ENCODE measurements at regions not wholly inside any gene's neighbourhood (a gene's known extent, or its start where the extent isn't known, plus 50 kb on each side); places are given as distances from the start of the nearest gene placed in this dataset.

DNA sequence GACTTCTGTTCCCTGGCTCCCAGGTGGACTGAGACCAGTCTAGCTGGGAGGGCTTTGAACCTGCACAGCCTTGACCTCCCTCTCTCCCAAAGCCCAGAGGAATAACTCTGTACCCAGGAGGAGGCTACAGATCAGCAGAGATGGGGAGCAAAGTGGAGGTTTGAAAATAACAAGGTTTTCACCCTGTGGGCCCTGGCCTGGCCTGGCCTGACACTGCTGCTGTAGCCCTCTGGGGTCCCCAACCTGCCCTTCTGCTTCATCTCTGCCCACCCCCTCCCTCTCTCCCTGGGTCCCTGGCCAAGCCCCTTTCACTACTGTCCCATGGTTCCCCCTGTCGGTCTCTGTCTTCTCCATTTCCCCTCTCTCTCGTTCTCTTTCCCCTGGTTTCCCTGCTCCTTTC lies 225.2 kb downstream of the BUD13 start:
- Histone ChIP-seq H3K27me3 (ENCODE audit: control insufficient read depth, insufficient read depth) (no peaks in the 10 kb centered on the region), H3K4me1 (ENCODE audit: control insufficient read depth, insufficient read depth, low read length) (no peaks in the 10 kb centered on the region), H3K4me3 (ENCODE audit: low read length) (no peak overlapping the region), H3K27ac (ENCODE audit: low read length) (no peak overlapping the region), H3K9me3 (ENCODE audit: control insufficient read depth, low read length) (peaks cover 3% of the 10 kb centered on the region)
- 48% methylated on average over 2 of the region's 2 CpGs for WGBS
- intact Hi-C loops (cut with DNase I): no loop called here
- no peak for DNase-seq
- no peak for ATAC-seq

DNA sequence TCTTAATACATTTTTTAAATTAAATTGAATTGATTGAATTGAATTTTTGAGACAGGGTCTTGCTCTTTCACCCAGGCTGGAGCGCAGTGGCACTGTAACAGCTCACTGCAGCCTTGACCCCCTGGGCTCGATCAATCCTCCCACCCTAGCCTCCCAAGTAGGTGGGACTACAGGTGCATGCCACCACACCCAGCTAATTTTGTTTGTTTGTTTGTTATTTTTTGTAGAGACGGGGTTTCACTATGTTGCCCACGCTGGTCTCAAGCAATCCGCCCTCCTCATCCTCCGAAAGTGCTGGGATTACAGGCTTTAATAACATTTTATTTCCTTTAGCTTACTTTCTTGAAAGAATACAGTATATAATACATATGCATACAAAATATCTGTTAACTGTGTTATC lies 226.9 kb downstream of the BUD13 start:
- Histone ChIP-seq H3K9me3 (ENCODE audit: control insufficient read depth, low read length) (peaks cover 3% of the 10 kb centered on the region), H3K27ac (ENCODE audit: low read length) (no peak overlapping the region), H3K4me1 (ENCODE audit: control insufficient read depth, insufficient read depth, low read length) (no peaks in the 10 kb centered on the region), H3K27me3 (ENCODE audit: control insufficient read depth, insufficient read depth) (no peaks in the 10 kb centered on the region), H3K4me3 (ENCODE audit: low read length) (no peak overlapping the region)
- 93% methylated on average over 6 of the region's 6 CpGs for WGBS
- ATAC-seq: no peak
- DNase-seq: no peak
- intact Hi-C loops (cut with DNase I): no loop called here

DNA sequence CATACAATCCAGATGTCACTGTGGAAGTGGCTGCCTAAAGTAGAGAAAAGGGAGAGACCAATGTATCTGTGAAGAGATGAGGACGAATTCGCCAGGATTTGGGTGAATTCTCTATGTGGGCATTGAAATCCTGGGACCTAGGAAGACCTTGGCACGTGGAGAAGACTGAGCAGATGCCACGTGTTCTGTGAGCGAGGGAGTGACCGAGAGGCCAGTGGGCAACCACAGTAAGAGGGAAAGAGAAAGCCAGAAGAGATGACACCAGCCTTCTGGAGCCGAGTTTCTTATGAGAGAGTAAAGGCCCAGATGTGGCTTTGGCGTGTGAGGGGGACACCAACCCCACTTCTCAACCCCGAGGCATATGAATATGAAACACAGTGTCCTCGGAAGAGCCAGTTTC lies 228.1 kb downstream of the BUD13 start:
- H3K4me3 ChIP-seq (ENCODE audit: low read length): no peak overlapping the region
- ATAC-seq (no peak), DNase-seq (no peak)
- peaks cover 3% of the 10 kb centered on the region for H3K9me3 ChIP-seq (ENCODE audit: control insufficient read depth, low read length)
- WGBS: 79% methylated on average over 10 of the region's 10 CpGs
- H3K4me1 ChIP-seq (ENCODE audit: control insufficient read depth, insufficient read depth, low read length): no peaks in the 10 kb centered on the region
- H3K27me3 ChIP-seq (ENCODE audit: control insufficient read depth, insufficient read depth): no peaks in the 10 kb centered on the region
- intact Hi-C loops (cut with DNase I): no loop called here
- H3K27ac ChIP-seq (ENCODE audit: low read length): no peak overlapping the region

DNA sequence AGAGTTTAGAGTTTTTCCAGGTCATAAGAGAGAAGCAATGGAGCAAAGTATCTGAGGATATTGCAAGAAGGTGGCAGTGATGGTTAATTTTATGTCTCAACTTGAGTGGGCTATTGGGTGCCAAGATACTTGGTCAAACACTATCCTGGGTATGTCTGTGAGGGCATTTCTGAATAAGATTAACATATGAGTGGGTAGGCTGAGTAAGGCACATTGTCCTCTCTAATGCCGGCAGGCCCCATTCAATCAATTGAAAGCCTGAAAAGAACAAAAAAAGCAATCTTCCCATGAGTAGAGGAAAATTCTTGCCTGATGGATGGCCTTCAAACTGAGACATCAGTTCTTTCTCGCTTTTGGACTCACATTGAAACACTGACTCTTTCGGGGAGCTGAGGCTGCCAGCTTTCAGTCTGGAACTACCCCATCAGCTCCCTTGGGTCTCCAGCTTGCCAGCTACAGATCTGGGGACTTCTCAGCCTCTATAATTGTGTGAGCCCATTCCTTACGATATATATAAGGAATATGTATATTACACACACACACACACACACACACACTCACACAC lies 228.8 kb downstream of the BUD13 start:
- no peak for ATAC-seq
- H3K9me3 ChIP-seq (ENCODE audit: control insufficient read depth, low read length): peaks cover 3% of the 10 kb centered on the region
- no peak overlapping the region for H3K4me3 ChIP-seq (ENCODE audit: low read length)
- H3K4me1 ChIP-seq (ENCODE audit: control insufficient read depth, insufficient read depth, low read length): no peaks in the 10 kb centered on the region
- 78% methylated on average over 4 of the region's 4 CpGs for WGBS
- no peaks in the 10 kb centered on the region for H3K27me3 ChIP-seq (ENCODE audit: control insufficient read depth, insufficient read depth)
- intact Hi-C loops (cut with DNase I): no loop called here
- no peak overlapping the region for H3K27ac ChIP-seq (ENCODE audit: low read length)
- DNase-seq: no peak

DNA sequence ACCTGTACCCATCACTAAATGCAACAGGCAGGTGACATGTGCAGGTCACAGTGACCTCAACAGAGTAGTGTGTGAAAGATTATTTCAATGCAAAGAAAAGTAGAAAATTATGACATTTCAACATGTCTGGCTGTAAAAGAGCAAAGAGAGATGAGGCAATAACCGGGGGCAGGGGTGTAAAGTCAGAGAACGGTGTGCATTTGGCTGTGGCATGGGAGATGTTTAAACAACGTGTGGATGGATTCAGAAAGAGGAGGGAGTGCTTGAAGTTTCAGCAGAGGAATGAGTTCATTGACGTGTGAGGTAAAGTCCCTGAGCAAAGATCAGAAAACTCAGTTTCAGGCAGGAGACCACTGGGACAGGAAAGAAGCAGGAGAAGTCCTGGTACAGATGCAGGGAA lies 229.7 kb downstream of the BUD13 start:
- WGBS: 53% methylated on average over 4 of the region's 4 CpGs
- DNase-seq (no peak), ATAC-seq (no peak)
- Histone ChIP-seq H3K4me3 (ENCODE audit: low read length) (no peak overlapping the region), H3K27ac (ENCODE audit: low read length) (no peak overlapping the region), H3K27me3 (ENCODE audit: control insufficient read depth, insufficient read depth) (no peaks in the 10 kb centered on the region), H3K4me1 (ENCODE audit: control insufficient read depth, insufficient read depth, low read length) (no peaks in the 10 kb centered on the region), H3K9me3 (ENCODE audit: control insufficient read depth, low read length) (no peaks in the 10 kb centered on the region)
- intact Hi-C loops (cut with DNase I): no loop called here

DNA sequence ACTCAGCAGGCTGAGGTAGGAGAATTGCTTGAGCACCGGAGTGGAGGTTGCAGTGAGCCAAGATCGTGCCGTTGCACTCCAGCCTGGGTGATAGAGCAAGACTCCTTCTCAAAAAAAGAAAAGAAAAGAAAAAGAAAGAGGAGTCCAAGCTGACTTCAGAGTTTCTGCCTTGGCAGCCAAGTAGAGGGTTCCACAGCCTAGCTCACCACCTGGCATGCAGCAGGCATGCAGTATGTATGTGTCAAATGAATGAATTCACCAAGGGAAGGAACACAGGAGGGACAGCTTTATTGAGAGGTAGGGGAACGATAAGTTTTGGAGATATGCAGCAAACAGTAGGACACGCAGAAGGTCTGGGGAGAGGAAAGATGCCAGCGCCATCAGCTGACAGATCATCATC lies 230.4 kb downstream of the BUD13 start:
- 87% methylated on average over 6 of the region's 6 CpGs for WGBS
- no peaks in the 10 kb centered on the region for H3K27me3 ChIP-seq (ENCODE audit: control insufficient read depth, insufficient read depth)

DNA sequence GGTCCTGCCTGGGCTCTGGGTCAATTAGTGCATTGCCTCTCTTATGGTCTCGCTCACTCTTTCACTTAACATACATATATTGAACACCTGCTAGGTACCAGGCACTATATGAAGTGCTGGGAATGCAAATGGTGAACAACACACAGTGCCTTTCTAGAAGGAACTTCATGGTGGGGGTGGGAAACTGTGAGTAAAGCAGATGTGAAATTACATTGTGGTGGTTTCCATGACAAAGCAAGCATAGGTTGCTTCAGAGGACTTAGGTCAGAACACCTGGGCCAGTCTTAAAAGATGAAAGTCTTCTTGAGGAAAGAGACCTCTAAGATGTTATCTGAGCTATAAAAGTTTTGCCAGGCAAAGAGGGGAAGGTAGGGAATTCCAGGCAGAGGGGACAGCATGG lies 231.3 kb downstream of the BUD13 start:
- H3K9me3 ChIP-seq (ENCODE audit: control insufficient read depth, low read length): no peaks in the 10 kb centered on the region
- WGBS: 94% methylated on average over 1 of the region's 1 CpG
- intact Hi-C loops (cut with DNase I): no loop called here
- no peak overlapping the region for H3K27ac ChIP-seq (ENCODE audit: low read length)
- ATAC-seq: no peak
- no peak overlapping the region for H3K4me3 ChIP-seq (ENCODE audit: low read length)
- no peaks in the 10 kb centered on the region for H3K4me1 ChIP-seq (ENCODE audit: control insufficient read depth, insufficient read depth, low read length)
- DNase-seq: no peak
- no peaks in the 10 kb centered on the region for H3K27me3 ChIP-seq (ENCODE audit: control insufficient read depth, insufficient read depth)

More for the DNA sequence above, 230.4 kb downstream of the BUD13 start:
- H3K9me3 ChIP-seq (ENCODE audit: control insufficient read depth, low read length): no peaks in the 10 kb centered on the region
- ATAC-seq (no peak), DNase-seq (no peak)
- H3K4me3 ChIP-seq (ENCODE audit: low read length): no peak overlapping the region
- H3K4me1 ChIP-seq (ENCODE audit: control insufficient read depth, insufficient read depth, low read length): no peaks in the 10 kb centered on the region
- intact Hi-C loops (cut with DNase I): no loop called here
- no peak overlapping the region for H3K27ac ChIP-seq (ENCODE audit: low read length)

DNA sequence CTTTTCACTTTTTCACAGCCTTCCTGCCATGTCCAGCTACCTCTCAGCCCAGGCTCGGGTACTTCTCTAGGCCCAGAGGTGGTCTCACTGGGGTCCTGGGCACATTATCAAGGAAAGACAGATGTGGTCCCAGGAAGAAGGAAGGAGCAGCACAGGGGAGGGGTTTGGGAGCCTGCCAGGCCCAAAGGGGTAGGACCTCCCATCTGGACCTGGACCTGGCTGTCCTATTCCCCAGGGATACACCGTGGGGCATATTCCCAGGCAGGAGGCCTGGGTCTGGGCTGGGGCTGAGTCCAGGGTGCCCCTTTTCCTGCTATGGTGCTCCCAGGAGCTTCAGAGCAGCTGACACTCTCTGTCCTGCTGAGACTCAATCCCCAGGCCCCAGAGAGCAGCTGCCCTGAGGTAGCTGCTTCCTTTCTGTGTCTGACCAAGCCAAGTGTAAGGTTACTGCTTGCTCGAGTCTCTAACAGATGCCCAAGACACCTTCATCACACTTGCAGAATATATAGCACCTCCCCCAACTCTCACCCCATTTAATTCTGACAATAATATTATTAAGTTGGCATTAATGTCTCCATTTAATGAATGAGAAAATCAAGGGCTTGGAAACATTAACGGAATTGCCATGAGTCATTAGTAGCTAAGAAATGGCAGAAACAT lies 232.0 kb downstream of the BUD13 start:
- DNase-seq (no peak), ATAC-seq (no peak)
- no peaks in the 10 kb centered on the region for H3K27me3 ChIP-seq (ENCODE audit: control insufficient read depth, insufficient read depth)
- no peak overlapping the region for H3K27ac ChIP-seq (ENCODE audit: low read length)
- no peak overlapping the region for H3K4me3 ChIP-seq (ENCODE audit: low read length)
- 68% methylated on average over 4 of the region's 4 CpGs for WGBS
- H3K4me1 ChIP-seq (ENCODE audit: control insufficient read depth, insufficient read depth, low read length): no peaks in the 10 kb centered on the region
- no peaks in the 10 kb centered on the region for H3K9me3 ChIP-seq (ENCODE audit: control insufficient read depth, low read length)
- intact Hi-C loops (cut with DNase I): no loop called here

DNA sequence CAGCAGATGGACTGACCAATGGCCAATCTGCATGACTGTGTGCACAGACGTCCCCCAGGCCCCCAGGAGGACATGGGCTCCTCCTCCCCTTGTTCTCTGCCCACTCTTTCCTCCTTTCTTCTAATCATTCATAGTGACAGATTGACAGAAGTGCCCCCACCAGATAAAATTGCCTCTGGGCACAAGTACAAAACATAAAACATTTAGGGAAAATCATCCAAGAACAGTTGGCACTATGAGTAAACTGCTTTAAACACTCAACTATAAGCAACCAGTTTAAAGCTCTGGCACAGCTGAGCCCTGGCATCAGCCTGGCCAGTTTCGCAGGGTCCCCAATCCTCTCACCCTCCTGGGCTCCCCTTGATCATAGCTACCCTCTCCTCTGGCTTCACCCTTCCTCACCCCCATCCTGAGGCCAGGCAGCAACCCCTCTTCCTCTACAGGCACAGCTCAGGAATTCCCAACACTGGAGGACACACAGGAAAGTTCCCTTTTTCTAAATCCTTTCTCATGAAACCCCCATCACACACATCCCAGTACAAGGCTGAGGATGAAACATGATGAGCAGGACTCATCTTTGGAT lies 232.9 kb downstream of the BUD13 start:
- no peaks in the 10 kb centered on the region for H3K9me3 ChIP-seq (ENCODE audit: control insufficient read depth, low read length)
- no peaks in the 10 kb centered on the region for H3K27me3 ChIP-seq (ENCODE audit: control insufficient read depth, insufficient read depth)
- H3K4me3 ChIP-seq (ENCODE audit: low read length): no peak overlapping the region
- no peak for ATAC-seq
- WGBS: 53% methylated on average over 2 of the region's 2 CpGs
- intact Hi-C loops (cut with DNase I): no loop called here
- H3K27ac ChIP-seq (ENCODE audit: low read length): no peak overlapping the region
- no peaks in the 10 kb centered on the region for H3K4me1 ChIP-seq (ENCODE audit: control insufficient read depth, insufficient read depth, low read length)
- DNase-seq: no peak

DNA sequence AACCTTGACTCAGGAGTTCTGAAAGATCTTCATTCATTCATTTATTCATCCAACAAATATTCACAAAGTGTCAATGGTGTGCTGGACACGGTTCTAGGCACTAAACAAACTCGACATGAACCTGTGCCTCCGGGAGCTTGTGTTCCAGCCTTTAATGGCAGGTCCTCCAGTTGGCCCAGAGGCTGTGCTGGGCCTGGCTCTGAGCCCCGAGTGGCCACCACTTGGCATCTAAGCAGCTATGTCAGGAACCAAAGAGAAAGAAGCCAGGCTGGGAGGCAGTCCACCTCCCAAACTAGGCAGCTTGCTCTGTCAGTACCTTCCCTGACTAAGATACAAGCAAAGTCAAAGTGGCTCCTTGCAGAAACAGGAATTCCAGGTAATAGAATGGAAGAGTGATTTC lies 233.6 kb downstream of the BUD13 start:
- intact Hi-C loops (cut with DNase I): no loop called here
- no peak for ATAC-seq
- H3K4me3 ChIP-seq (ENCODE audit: low read length): no peak overlapping the region
- WGBS: 82% methylated on average over 4 of the region's 4 CpGs
- H3K9me3 ChIP-seq (ENCODE audit: control insufficient read depth, low read length): no peaks in the 10 kb centered on the region
- H3K27me3 ChIP-seq (ENCODE audit: control insufficient read depth, insufficient read depth): no peaks in the 10 kb centered on the region
- H3K27ac ChIP-seq (ENCODE audit: low read length): no peak overlapping the region
- DNase-seq: no peak
- H3K4me1 ChIP-seq (ENCODE audit: control insufficient read depth, insufficient read depth, low read length): no peaks in the 10 kb centered on the region

DNA sequence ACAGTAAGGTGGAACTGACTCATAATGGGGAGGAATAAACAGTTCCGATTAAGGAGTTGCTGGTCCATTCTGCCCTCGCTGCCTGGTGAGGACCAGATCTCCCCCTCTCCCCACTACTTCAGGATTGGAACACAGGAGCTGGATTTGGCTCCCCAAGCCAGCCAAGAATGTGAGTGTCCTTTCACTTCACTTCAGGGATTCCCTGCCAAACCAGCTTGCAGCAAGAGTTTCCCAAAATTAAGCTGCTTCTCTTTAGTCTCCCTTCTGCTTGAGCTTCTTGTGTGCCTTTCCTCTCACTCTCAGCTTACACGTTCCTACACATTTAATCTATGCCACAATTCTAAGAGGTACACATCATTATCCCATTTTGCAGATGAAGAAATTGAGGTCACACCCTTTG lies 234.1 kb downstream of the BUD13 start:
- Histone ChIP-seq H3K4me3 (ENCODE audit: low read length) (no peak overlapping the region), H3K27ac (ENCODE audit: low read length) (no peak overlapping the region), H3K9me3 (ENCODE audit: control insufficient read depth, low read length) (no peaks in the 10 kb centered on the region), H3K27me3 (ENCODE audit: control insufficient read depth, insufficient read depth) (no peaks in the 10 kb centered on the region), H3K4me1 (ENCODE audit: control insufficient read depth, insufficient read depth, low read length) (no peaks in the 10 kb centered on the region)
- DNase-seq: no peak
- WGBS: 70% methylated on average over 3 of the region's 3 CpGs
- intact Hi-C loops (cut with DNase I): no loop called here
- ATAC-seq: no peak

All from right cardiac atrium (tissue), 5 donors.